ENCODE measurements at regions not wholly inside any gene's neighbourhood (a gene's known extent, or its start where the extent isn't known, plus 50 kb on each side); places are given as distances from the start of the nearest gene placed in this dataset.

GRCh38 chr7:54859545-54859944, 100.5 kb upstream of the SEC61G start:
- no peak for DNase-seq (ENCODE audit: low read depth in 1 of 2, low spot score in 1 of 2)
- TF ChIP-seq CTCF (IDR thresholded peaks at IDR 0.05; ENCODE audit: low read depth, low read length) = no peak
- Histone ChIP-seq H3K27ac (no peak overlapping the region), H3K9me3 (ENCODE audit: low read depth) (no peaks in the 10 kb centered on the region), H3K4me1 (ENCODE audit: low read depth) (no peaks in the 10 kb centered on the region), H3K4me3 (no peak overlapping the region), H3K27me3 (no peaks in the 10 kb centered on the region), H3K36me3 (no peaks in the 10 kb centered on the region)

- no peak overlapping the region for H3K27ac ChIP-seq
- no peak for TF ChIP-seq CTCF (IDR thresholded peaks at IDR 0.05; ENCODE audit: low read depth, low read length)
- no peaks in the 10 kb centered on the region for H3K4me1 ChIP-seq (ENCODE audit: low read depth)
- H3K9me3 ChIP-seq (ENCODE audit: low read depth) = no peaks in the 10 kb centered on the region
- H3K27me3 ChIP-seq = no peaks in the 10 kb centered on the region
- no peak for DNase-seq (ENCODE audit: low read depth in 1 of 2, low spot score in 1 of 2)
- H3K36me3 ChIP-seq = no peaks in the 10 kb centered on the region
- no peak overlapping the region for H3K4me3 ChIP-seq
Measured at GRCh38 chr7:54860003-54860775, 101.2 kb upstream of the SEC61G start.

GRCh38 chr7:54860843-54861242, 101.8 kb upstream of the SEC61G start:
- Histone ChIP-seq H3K27ac (no peak overlapping the region), H3K27me3 (no peaks in the 10 kb centered on the region), H3K36me3 (no peaks in the 10 kb centered on the region), H3K9me3 (ENCODE audit: low read depth) (no peaks in the 10 kb centered on the region), H3K4me3 (no peak overlapping the region), H3K4me1 (ENCODE audit: low read depth) (no peaks in the 10 kb centered on the region)
- no peak for DNase-seq (ENCODE audit: low read depth in 1 of 2, low spot score in 1 of 2)
- TF ChIP-seq CTCF (IDR thresholded peaks at IDR 0.05; ENCODE audit: low read depth, low read length) = no peak

GRCh38 chr7:54864663-54865062, 105.7 kb upstream of the SEC61G start:
- no peaks in the 10 kb centered on the region for H3K4me1 ChIP-seq (ENCODE audit: low read depth)
- no peak for TF ChIP-seq CTCF (IDR thresholded peaks at IDR 0.05; ENCODE audit: low read depth, low read length)
- no peak overlapping the region for H3K27ac ChIP-seq
- DNase-seq (ENCODE audit: low read depth in 1 of 2, low spot score in 1 of 2) = no peak
- no peak overlapping the region for H3K4me3 ChIP-seq
- no peaks in the 10 kb centered on the region for H3K36me3 ChIP-seq
- H3K27me3 ChIP-seq = no peaks in the 10 kb centered on the region
- no peaks in the 10 kb centered on the region for H3K9me3 ChIP-seq (ENCODE audit: low read depth)

GRCh38 chr7:54869523-54869922, 110.5 kb upstream of the SEC61G start:
- no peak for DNase-seq (ENCODE audit: low read depth in 1 of 2, low spot score in 1 of 2)
- Histone ChIP-seq H3K36me3 (no peaks in the 10 kb centered on the region), H3K9me3 (ENCODE audit: low read depth) (no peaks in the 10 kb centered on the region), H3K4me3 (no peak overlapping the region), H3K4me1 (ENCODE audit: low read depth) (no peaks in the 10 kb centered on the region), H3K27me3 (no peaks in the 10 kb centered on the region), H3K27ac (no peak overlapping the region)
- no peak for TF ChIP-seq CTCF (IDR thresholded peaks at IDR 0.05; ENCODE audit: low read depth, low read length)

Measured in cardiac muscle cell (in vitro differentiated cells and primary cell).